Mesenteric fat pad (tissue), 1 donor: ENCODE measurements at regions not wholly inside any gene's neighbourhood (a gene's known extent, or its start where the extent isn't known, plus 50 kb on each side); places are given as distances from the start of the nearest gene placed in this dataset.
"Not testable (repeated sequence)": the region's sequence is repeated elsewhere in the genome, so short reads cannot be mapped to it uniquely, and the experiment has no call there.

ENCODE experiments used
- DNase-seq: peaks from one replicate; pipeline ENCODE4 v3.0.0-alpha.2; 2020; ENCODE audit warnings: low spot score
- donor health status: DM: yes; HTN: yes; CAD: no.

DNA sequence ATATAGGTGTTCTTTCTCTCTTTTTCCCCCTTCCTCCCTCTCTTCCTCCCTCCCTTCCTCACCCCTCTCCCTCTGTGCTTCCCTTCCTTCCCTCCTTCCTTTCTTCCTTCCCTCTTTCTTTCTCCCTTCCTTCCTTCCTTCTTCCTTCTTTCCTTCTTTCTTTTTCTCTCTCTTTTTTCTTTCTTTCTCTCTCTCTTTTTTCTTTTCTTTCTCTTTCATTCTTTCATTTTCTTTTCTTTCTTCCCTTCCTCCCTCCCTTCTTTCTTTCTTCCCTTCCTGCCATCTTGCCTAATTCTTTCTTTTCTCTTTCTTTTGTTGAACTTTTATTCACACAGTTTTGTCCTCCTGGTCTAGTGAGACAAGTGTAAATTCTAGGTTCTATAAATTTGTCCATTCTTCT is 1595.6 kb downstream of the SI start:
- DNase-seq = no peak

- no peak for DNase-seq
These were observed 1596.6 kb downstream of the SI start for GRCh38 chr3:163481738-163482137.

GRCh38 chr3:163476179-163476578 is 1602.1 kb downstream of the SI start:
- DNase-seq = no peak

- no peak for DNase-seq
These were observed 1603.5 kb downstream of the SI start for GRCh38 chr3:163474766-163475165.

DNA sequence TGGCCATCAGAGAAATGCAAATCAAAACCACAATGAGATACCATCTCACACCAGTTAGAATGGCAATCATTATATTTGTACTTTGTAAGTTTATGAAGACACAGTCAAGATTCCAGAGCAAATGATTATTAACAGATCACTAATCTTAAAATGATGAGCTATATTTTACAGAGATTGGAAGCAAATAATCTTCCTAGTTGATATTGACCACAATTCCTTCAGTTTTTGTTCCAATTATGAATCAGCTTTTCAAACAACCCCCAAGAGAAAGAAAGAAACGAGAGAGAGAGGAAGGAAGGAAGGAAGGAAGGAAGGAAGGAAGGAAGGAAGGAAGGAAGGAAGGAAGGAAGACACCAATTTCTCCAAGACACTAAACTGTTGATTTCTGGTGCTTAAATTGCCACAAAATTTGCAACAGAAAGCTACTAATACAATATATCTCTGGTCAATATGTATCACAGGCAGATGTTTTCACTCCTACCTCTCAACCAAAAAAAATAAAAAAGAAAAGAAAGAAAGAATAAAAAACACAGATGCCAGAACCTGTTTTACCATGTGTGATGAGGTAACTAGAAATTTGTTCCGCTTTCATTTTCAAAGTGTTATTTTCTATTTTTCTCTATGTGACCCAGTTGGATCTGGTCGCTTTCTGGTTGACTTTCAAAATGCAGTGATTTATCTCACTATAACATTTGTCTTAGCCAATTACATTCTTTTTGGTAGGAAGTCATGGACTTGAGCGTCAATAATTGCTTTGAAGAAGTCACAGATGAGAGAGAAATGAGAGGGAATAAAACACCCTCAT is 1609.6 kb downstream of the SI start:
- no peak for DNase-seq

GRCh38 chr3:163462446-163462845 is 1615.8 kb downstream of the SI start:
- DNase-seq = no peak

DNA sequence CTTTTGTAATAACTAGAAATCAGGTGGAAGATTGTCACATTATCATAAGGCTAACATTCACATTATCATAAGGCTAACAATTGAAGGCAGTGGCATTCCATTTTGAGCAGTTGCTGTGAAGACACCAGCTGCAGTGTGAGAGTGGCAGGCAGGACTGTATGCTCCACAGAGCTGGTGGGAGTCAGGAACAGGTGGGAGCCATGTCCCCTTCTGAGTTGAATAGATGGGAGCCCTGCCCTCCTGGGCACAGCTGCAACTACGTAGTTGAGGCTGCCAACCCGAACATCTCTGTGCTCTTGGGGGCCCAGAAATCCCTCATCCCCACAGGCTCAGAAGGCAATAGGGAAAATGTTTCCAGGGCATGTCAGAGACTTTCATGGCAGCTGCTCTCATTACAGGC is 1627.6 kb downstream of the SI start:
- DNase-seq = no peak

DNA sequence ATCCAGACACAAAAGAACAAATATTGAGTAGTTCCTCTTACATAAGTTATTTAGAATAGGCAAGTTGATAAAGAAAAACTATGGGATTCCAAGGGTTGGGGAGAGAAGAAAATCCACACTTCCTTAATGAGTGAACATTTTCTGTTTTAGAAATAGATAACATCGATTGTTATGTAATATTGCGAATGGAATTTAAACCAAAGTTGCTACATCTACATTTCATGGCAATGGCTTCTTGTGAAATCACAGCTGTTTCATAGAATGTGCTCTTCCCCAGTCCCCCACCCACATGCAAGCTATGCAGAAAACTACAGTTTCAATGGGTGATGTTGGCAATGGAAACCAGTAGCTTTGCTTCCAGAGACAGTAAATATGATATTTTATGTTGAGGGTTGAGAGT is 1639.5 kb downstream of the SI start:
- no peak for DNase-seq

- DNase-seq = no peak
These were observed 1655.6 kb downstream of the SI start for GRCh38 chr3:163422671-163423070.

- DNase-seq = no peak
These were observed 1686.7 kb downstream of the SI start for GRCh38 chr3:163391407-163392181.

DNA sequence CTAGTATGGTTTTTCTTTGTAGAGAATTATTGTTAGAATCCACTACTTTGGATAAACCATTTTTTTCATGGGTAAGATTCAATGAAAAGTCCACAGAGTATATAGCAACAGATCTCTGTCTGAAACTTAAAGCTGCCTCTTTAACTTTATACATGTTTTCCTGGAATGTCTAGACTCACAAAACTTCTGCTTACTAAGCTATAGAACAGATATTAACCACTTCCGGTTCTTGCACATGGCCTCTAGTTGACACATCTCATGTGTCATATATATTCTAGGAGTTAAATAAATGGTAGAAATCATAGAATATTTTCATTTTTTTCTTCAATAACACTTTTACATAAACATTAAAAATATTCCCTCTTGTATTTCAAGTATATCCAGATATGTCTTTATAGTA is 1693.9 kb downstream of the SI start:
- DNase-seq = no peak

GRCh38 chr3:163382183-163382582 is 1696.1 kb downstream of the SI start:
- no peak for DNase-seq

- DNase-seq = no peak
These were observed 1710.1 kb downstream of the SI start for GRCh38 chr3:163368168-163368567.

GRCh38 chr3:163364717-163365116 is 1713.6 kb downstream of the SI start:
- no peak for DNase-seq

- no peak for DNase-seq
These were observed 1716.1 kb downstream of the SI start for GRCh38 chr3:163362151-163362550.

GRCh38 chr3:163361357-163361878 is 1716.9 kb downstream of the SI start:
- not testable (repeated sequence) for DNase-seq

DNA sequence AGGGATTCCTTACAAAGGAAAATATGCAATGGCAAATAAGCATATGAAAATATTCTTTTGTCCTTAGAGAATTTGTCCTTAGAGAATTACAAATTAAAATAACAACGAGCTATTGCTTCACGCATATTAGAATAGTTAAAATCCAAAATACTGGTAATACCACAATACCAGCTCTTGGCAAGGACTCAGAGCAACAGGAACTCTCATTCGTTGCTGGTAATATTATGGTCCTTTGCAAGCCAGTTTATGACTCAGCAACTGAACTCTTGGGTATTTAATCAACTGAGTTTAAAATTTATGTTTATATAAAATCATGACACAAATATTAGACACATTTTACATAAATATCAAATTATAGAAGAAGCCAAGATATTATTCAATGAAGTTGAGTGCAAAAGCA is 1730.4 kb downstream of the SI start:
- DNase-seq = no peak

DNA sequence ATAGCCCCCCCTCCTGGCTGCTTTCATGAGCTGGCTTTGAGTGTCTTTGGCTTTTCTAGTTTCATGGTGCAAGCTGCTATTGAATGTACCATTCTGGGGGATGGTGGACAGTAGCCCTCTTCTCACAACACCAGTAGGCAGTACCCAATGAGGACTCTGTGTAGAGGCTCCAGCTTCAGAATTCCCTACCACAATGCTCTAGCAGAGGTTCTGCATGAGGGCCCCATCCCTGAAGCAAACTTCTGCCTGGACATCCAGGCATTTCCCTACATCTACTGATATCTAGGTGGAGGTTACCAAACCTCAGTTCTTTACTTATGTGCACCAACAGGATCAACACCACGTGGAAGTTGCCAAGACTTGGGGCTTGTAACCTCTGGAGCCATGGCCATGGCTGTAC is 1742.9 kb downstream of the SI start:
- no peak for DNase-seq

DNA sequence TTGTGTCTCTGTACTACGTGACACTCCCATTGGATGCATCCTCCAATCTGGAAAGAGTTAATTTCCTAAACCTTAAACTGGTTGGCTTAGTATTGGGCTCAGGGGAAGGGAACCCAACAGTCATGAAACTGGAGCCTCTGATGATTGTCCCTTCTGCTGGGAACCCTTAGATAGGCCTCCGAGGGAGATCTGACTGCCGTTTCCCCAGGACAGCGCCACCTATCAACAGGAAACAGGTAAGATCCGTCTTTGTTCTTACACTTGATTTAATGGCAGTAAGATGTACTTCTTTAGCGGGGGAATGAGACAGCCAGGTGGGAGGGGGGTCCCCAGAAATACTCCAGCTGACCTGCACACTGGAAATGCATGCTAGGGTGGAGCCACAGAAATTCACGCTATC is 1749.6 kb downstream of the SI start:
- DNase-seq = no peak

DNA sequence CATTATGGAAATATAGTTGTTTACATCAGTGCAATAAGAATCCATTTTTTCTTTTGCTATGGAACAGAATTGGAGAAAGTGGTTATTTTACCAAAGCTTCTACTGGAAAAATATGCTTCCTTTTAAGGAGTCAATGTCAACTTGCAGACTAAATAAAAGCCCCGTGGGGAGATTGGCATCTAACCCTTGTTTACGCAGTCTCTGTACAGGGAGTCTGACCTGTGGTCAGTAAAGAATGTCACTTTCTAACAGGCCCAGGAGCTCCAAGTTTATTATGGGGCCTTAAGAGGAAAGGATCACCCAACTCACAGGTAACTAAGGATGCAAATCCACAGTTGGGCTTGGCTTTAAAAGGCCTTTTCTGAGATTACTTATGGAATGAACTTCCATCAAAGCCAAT is 1751.2 kb downstream of the SI start:
- no peak for DNase-seq

- DNase-seq = no peak
These were observed 1762.5 kb downstream of the SI start for GRCh38 chr3:163315786-163316185.

GRCh38 chr3:163306405-163306804 is 1771.9 kb downstream of the SI start:
- DNase-seq = no peak

DNA sequence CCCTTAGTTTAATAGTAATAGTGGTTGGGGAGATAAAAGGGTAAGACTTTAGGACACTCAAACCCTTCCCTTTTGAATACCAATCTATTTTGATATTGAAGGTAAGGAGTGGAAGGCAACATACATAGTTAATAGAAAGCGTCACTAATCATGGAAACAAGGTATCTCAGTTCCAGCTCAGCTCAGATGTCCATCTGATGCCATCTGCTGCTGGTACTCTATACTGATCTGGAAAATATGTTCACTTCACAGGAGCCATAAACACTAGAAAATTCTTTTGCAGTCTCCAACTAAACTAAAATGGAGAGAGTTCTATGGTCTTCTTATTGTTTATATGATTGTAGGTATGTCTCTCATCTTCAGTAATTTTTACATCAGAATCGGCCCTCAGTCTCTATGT is 1777.1 kb downstream of the OTOL1 start:
- DNase-seq = no peak
